HEK293 (cell line): ENCODE measurements at regions not wholly inside any gene's neighbourhood (a gene's known extent, or its start where the extent isn't known, plus 50 kb on each side); places are given as distances from the start of the nearest gene placed in this dataset.

Experiments used
- CTCF ChIA-PET: fragments of 350-600 bp; formaldehyde crosslinking; extraction: SDS; loops from one replicate; lab custom pipeline; 2021; ENCODE audit warnings: antibody characterized with exemption; lab: Yijun Ruan, JAX
- POLR2A ChIA-PET: fragments of 300-600 bp; formaldehyde crosslinking; extraction: SDS; loops from one replicate; lab custom pipeline; 2020; ENCODE audit warnings: antibody characterized with exemption, inconsistent platforms; lab: Yijun Ruan, JAX
- H3K27ac ChIP-seq: fragments of 200-500 bp; sonication (Bioruptor generic); 2 replicates; pipeline ENCODE4 v1.5.1; 2014; ENCODE audit warnings: low read depth, low read length, control low read depth, inconsistent platforms; ENCODE audit errors: extremely low read depth
- H3K36me3 ChIP-seq, 2 experiments: fragments of 200-500 bp in 1 of 2; sonication (Bioruptor generic) in 1 of 2; 1 replicate in 1 of 2; 2 replicates in 1 of 2; pipeline ENCODE4 v1.5.1; 2014 to 2017; ENCODE audit warnings: inconsistent platforms in 2 of 2, low read length in 2 of 2; ENCODE audit not compliant: control insufficient read depth in 2 of 2, insufficient read depth in 1 of 2
- H3K4me1 ChIP-seq: fragments of 200-500 bp; sonication (Bioruptor generic); 2 replicates; pipeline ENCODE4 v1.5.1; 2014; ENCODE audit warnings: mild to moderate bottlenecking, low read length, inconsistent platforms; ENCODE audit not compliant: control insufficient read depth, insufficient read depth
- H3K4me3 ChIP-seq: 2 replicates; pipeline ENCODE4 v1.5.1; 2011; ENCODE audit warnings: low read depth, mild to moderate bottlenecking, control low read depth, low read length, moderate library complexity
- H3K9me3 ChIP-seq: fragments of 200-500 bp; sonication (Bioruptor generic); 2 replicates; pipeline ENCODE4 v1.5.1; 2014; ENCODE audit warnings: low read depth, low read length, inconsistent platforms; ENCODE audit not compliant: control insufficient read depth, insufficient read depth
- FEZF1 ChIP-seq: fragments of 450-650 bp; formaldehyde crosslinking; IDR thresholded peaks from 2 replicates; pipeline ENCODE4 v1.5.1; 2016; ENCODE audit warnings: missing biosample characterization, missing genetic modification characterization
- GLI4 ChIP-seq: fragments of 450-650 bp; formaldehyde crosslinking; IDR thresholded peaks from 2 replicates; pipeline ENCODE4 v1.5.1; 2016; ENCODE audit warnings: missing biosample characterization, missing genetic modification characterization
- MYNN ChIP-seq: fragments of 450-650 bp; formaldehyde crosslinking; IDR thresholded peaks from 2 replicates; pipeline ENCODE4 v1.5.1; 2016; ENCODE audit warnings: missing biosample characterization, missing genetic modification characterization, borderline replicate concordance
- OVOL3 ChIP-seq: fragments of 450-650 bp; formaldehyde crosslinking; IDR thresholded peaks from 2 replicates; pipeline ENCODE4 v1.5.1; 2016; ENCODE audit warnings: missing biosample characterization, missing genetic modification characterization
- REPIN1 ChIP-seq: fragments of 450-650 bp; formaldehyde crosslinking; IDR thresholded peaks from 2 replicates; pipeline ENCODE4 v1.5.1; 2017; ENCODE audit warnings: missing biosample characterization, missing genetic modification characterization, low read depth
- SCRT2 ChIP-seq: fragments of 450-650 bp; formaldehyde crosslinking; IDR thresholded peaks from 2 replicates; pipeline ENCODE4 v1.5.1; 2016; ENCODE audit warnings: missing biosample characterization, missing genetic modification characterization
- TCF7L2 ChIP-seq: IDR thresholded peaks from 2 replicates; pipeline ENCODE4 v1.6.1; 2011; ENCODE audit warnings: low read depth, mild to moderate bottlenecking, inconsistent platforms, low read length, moderate library complexity, borderline replicate concordance
- ZNF138 ChIP-seq: fragments of 450-650 bp; formaldehyde crosslinking; IDR thresholded peaks from 2 replicates; pipeline ENCODE4 v1.5.1; 2016; ENCODE audit warnings: missing biosample characterization, missing genetic modification characterization, borderline replicate concordance
- ZNF416 ChIP-seq: fragments of 450-650 bp; formaldehyde crosslinking; IDR thresholded peaks from 2 replicates; pipeline ENCODE4 v1.5.1; 2016; ENCODE audit warnings: missing biosample characterization, missing genetic modification characterization
- ZNF449 ChIP-seq: fragments of 450-650 bp; formaldehyde crosslinking; IDR thresholded peaks from 2 replicates; pipeline ENCODE4 v1.5.1; 2017; ENCODE audit warnings: missing biosample characterization, mild to moderate bottlenecking, missing genetic modification characterization, moderate library complexity
- ZNF555 ChIP-seq: fragments of 450-650 bp; formaldehyde crosslinking; conservative IDR thresholded peaks from 2 replicates; pipeline ENCODE4 v1.5.1; 2017; ENCODE audit warnings: missing biosample characterization, mild to moderate bottlenecking, missing genetic modification characterization, inconsistent platforms
- ZNF571 ChIP-seq: fragments of 450-650 bp; formaldehyde crosslinking; IDR thresholded peaks from 2 replicates; pipeline ENCODE4 v1.5.0; 2017; ENCODE audit warnings: missing biosample characterization, missing genetic modification characterization
- ZNF580 ChIP-seq: fragments of 450-650 bp; formaldehyde crosslinking; IDR thresholded peaks from 2 replicates; pipeline ENCODE4 v1.5.1; 2016; ENCODE audit warnings: missing biosample characterization, missing genetic modification characterization
- ZNF596 ChIP-seq: fragments of 450-650 bp; IDR thresholded peaks from 2 replicates; pipeline ENCODE4 v1.5.0; 2018; ENCODE audit warnings: missing biosample characterization, mild to moderate bottlenecking, missing genetic modification characterization, moderate library complexity
- ZNF626 ChIP-seq: fragments of 450-650 bp; sonication (Bioruptor Pico); formaldehyde crosslinking; IDR thresholded peaks from 2 replicates; pipeline ENCODE4 v1.5.1; 2018; ENCODE audit warnings: missing biosample characterization, missing genetic modification characterization, inconsistent platforms
- ZNF654 ChIP-seq: fragments of 450-650 bp; formaldehyde crosslinking; IDR thresholded peaks from 2 replicates; pipeline ENCODE4 v1.5.1; 2016; ENCODE audit warnings: low read depth, missing biosample characterization, missing genetic modification characterization
- ZNF76 ChIP-seq: fragments of 450-650 bp; formaldehyde crosslinking; IDR thresholded peaks from 2 replicates; pipeline ENCODE4; 2016; ENCODE audit warnings: low read depth, missing biosample characterization, missing genetic modification characterization, borderline replicate concordance
- ZSCAN5A ChIP-seq: fragments of 450-650 bp; formaldehyde crosslinking; IDR thresholded peaks from 2 replicates; pipeline ENCODE4 v1.5.1; 2016; ENCODE audit warnings: missing biosample characterization, missing genetic modification characterization
- TF ChIP-seq, protein P1 (sequence below): fragments of 450-650 bp; formaldehyde crosslinking; conservative IDR thresholded peaks from 2 replicates; pipeline ENCODE4 v1.5.1; 2016; ENCODE audit warnings: low read depth, missing biosample characterization, missing genetic modification characterization

DNA sequence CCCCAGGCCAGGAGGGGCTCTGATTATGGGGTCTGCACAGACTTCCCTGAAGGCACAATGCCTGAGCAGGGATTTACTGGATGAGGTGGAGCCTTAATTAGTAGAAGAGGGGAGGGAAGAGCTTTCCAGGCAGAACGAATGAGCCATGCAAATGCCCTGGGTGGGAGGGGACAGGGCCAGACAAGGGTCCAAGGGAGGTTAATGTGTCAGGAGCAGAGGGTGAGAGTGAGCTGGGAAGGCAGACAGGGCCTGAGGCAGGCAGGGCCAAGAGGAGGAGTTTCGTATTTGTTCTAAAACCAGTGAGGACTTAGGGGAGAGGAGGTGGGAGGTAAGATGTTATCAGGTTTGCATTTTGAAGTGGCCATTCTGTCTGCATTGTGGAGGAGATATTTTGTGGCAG lies 65.3 kb downstream of the NPY start (continued):
- TF ChIP-seq FEZF1 (tag by site-specific recombination) (no peak), ZNF416 (tag by site-specific recombination) (no peak)

- H3K36me3 ChIP-seq: no peaks in the 10 kb centered on the region
- CTCF ChIA-PET: interaction anchor here (0.6 kb wide), 1 partner anchor 723 kb away, joined by 3 read pairs; no protein-coding TSS in a partner anchor
- POLR2A ChIA-PET: no interaction called here
- no peaks in the 10 kb centered on the region for H3K4me1 ChIP-seq
- H3K4me3 ChIP-seq: no peak overlapping the region
- H3K9me3 ChIP-seq: no peaks in the 10 kb centered on the region
- no peak overlapping the region for H3K27ac ChIP-seq
- no peak for TF ChIP-seq OVOL3 (tag by site-specific recombination)
- TF ChIP-seq ZNF580 (tag by site-specific recombination): no peak
- no peak for TF ChIP-seq ZNF571
Measured at GRCh38 chr7:24354456-24354855, 70.5 kb downstream of the NPY start.

DNA sequence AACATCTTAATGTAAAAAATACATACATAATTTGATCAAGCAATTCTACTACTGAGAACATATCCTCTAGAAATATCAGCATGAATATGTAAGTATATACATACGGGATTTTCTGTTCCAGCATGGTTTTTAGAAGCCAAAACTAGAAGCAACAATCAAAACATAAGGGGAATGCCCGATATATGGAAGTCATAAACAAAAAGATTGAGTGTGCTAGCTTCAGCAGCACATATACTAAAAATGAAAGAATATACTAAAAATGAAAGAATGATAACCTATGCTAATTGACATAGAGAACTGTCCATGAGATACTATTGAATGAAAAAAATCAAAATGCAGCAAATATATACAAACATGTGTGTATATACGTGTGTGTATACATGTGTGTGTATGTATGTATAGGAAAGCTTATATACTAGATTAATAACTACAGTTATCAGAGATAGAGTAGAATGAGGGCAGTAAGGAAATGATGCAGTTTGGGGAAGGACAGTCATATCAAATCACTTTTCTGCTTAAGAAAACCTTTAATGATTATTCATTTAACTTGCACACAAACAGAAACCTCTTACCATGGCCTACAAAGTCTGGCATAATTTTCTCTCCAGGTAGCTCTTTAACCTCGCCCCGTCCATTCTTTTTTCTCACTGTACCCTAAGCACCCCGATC lies 72.9 kb downstream of the NPY start:
- no peak overlapping the region for H3K4me3 ChIP-seq
- H3K4me1 ChIP-seq: no peaks in the 10 kb centered on the region
- no peak overlapping the region for H3K27ac ChIP-seq
- ChIA-PET CTCF (no interaction called here), POLR2A (no interaction called here)
- TF ChIP-seq ZNF449: no peak
- no peak for TF ChIP-seq ZNF76
- TF ChIP-seq ZNF138 (tag by site-specific recombination): no peak
- no peak for TF ChIP-seq ZSCAN5A (tag by site-specific recombination)
- no peak for TF ChIP-seq TCF7L2
- TF ChIP-seq GLI4: no peak
- no peak for TF ChIP-seq MYNN
- no peaks in the 10 kb centered on the region for H3K9me3 ChIP-seq
- no peaks in the 10 kb centered on the region for H3K36me3 ChIP-seq

DNA sequence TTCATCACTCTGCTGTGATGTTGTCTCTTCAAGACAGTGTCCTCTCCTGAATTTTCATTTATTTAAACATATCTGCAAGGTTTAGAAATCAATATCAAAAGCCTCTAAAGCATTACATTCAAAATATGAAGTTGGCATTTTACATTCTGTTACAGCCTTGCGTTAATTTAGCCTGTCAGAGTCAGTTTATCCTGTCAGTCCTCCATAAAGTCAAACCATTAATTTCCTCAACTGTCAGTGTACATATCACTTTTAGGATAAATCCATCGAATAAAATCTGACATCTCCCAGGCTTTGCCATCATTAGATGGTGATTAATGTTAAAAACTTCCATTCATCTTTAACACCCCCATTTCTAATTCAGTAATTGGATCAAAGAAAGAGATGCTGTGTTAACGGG lies 77.0 kb downstream of the NPY start:
- Histone ChIP-seq H3K4me3 (no peak overlapping the region), H3K4me1 (no peaks in the 10 kb centered on the region), H3K9me3 (no peaks in the 10 kb centered on the region), H3K27ac (no peak overlapping the region), H3K36me3 (no peaks in the 10 kb centered on the region)
- TF ChIP-seq ZNF654 (tag by site-specific recombination) (no peak), SCRT2 (tag by site-specific recombination) (no peak), ZNF626 (tag by site-specific recombination) (no peak), REPIN1 (no peak), ZNF555 (tag by site-specific recombination) (no peak), ZNF596 (tag by site-specific recombination) (no peak)
- TF ChIP-seq, protein P1, sequence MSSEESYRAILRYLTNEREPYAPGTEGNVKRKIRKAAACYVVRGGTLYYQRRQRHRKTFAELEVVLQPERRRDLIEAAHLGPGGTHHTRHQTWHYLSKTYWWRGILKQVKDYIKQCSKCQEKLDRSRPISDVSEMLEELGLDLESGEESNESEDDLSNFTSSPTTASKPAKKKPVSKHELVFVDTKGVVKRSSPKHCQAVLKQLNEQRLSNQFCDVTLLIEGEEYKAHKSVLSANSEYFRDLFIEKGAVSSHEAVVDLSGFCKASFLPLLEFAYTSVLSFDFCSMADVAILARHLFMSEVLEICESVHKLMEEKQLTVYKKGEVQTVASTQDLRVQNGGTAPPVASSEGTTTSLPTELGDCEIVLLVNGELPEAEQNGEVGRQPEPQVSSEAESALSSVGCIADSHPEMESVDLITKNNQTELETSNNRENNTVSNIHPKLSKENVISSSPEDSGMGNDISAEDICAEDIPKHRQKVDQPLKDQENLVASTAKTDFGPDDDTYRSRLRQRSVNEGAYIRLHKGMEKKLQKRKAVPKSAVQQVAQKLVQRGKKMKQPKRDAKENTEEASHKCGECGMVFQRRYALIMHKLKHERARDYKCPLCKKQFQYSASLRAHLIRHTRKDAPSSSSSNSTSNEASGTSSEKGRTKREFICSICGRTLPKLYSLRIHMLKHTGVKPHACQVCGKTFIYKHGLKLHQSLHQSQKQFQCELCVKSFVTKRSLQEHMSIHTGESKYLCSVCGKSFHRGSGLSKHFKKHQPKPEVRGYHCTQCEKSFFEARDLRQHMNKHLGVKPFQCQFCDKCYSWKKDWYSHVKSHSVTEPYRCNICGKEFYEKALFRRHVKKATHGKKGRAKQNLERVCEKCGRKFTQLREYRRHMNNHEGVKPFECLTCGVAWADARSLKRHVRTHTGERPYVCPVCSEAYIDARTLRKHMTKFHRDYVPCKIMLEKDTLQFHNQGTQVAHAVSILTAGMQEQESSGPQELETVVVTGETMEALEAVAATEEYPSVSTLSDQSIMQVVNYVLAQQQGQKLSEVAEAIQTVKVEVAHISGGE: no peak
- ChIA-PET POLR2A (no interaction called here), CTCF (interaction anchor here (1.0 kb wide), 1 partner anchor 20 kb away, joined by 3 read pairs; no protein-coding TSS in a partner anchor)
